GM21423 (cell line): ENCODE measurements at regions not wholly inside any gene's neighbourhood (a gene's known extent, or its start where the extent isn't known, plus 50 kb on each side); places are given as distances from the start of the nearest gene placed in this dataset.
A peak's percentile ranks its signal among the peaks of the same experiment; 100 is the strongest.
"Not testable (repeated sequence)": the region's sequence is repeated elsewhere in the genome, so short reads cannot be mapped to it uniquely, and the experiment has no call there.

Experiments used
- ATAC-seq: cut with Tn5 transposase; IDR thresholded peaks from one replicate; pipeline ENCODE4 v1.9.1; 2021; ENCODE audit warnings: mild to moderate bottlenecking, moderate library complexity; ENCODE audit not compliant: unreplicated experiment

DNA sequence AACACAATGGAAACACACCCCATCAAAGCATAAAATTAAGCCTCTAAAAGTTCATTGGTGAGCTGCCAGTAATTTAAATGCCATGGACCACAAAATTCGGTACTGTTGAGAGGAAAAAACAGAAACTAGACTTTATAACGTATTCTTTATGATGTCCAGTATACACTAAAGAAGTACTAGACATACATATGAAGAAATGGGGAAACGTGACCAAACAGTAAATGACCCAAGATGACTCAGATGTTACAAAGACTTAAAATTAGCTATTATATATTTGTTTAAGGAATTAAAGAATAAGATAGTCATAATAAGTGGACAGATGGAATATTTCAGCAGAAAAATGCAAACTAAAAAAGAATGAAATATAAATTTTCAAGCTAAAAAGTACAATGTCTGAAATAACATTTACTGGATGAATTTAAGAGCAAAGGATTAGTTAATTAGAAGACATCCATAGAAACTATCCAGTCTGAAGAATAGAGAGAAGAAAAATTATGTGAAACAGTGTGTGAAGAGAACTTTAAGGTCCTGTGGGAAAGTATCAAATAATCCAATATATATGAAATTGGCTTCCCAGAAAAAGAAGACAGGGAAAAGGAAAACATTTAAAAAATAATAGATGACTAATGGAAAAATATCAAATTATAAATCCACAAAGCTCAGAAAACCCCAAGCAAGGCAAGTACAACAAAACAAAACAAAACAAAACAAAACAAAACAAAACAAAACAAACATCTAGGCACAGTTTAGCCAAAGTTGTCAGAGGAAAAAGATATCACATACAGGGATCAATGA, 69.4 kb downstream of the SAMD9 start:
- ATAC-seq: no peak

- no peak for ATAC-seq
Measured at GRCh38 chr7:93047514-93048099, 70.2 kb downstream of the SAMD9 start.

DNA sequence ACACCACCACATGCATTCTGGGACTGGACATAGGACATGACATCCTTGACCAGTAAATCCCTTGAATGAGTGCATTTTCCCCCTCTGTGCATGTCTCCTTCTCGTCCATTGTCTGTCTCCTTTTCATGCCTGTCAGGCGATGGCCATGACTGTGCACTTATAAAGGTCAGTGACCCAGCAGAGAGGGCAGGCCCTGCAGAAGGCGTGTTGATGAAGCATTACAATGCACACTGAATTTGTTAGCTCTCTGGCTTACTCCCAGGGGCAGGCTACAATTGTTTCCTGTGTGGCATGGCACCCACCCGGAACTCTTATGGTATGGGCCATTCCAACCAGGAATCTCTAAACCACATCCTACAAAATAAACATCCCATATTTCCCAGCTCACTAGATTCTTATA, 71.1 kb downstream of the SAMD9 start:
- no peak for ATAC-seq

- no peak for ATAC-seq
Measured at GRCh38 chr7:93044147-93044810, 73.5 kb downstream of the SAMD9 start.

- ATAC-seq: no peak
Measured at GRCh38 chr7:93043385-93043985, 74.3 kb downstream of the SAMD9 start.

DNA sequence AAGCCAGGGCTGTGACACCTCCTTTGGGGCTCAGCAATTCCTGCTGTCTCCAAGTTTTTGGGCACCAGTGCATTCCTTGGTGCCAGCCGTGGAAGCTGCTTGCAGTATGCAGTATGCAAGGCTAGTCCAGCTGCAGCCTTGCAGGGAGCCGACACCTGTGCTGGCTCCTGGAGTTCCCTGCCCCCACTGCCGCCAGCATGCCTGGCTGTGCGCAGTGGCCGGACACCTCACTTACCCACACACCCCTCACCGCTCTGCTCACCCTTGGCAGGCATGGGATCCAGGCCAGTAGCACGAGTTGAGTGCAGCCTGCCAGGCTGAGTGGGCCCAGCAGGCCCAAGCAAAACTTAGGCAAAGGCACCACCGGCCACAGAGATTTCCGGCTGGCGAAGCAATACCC, 77.4 kb downstream of the SAMD9 start:
- ATAC-seq: no peak

DNA sequence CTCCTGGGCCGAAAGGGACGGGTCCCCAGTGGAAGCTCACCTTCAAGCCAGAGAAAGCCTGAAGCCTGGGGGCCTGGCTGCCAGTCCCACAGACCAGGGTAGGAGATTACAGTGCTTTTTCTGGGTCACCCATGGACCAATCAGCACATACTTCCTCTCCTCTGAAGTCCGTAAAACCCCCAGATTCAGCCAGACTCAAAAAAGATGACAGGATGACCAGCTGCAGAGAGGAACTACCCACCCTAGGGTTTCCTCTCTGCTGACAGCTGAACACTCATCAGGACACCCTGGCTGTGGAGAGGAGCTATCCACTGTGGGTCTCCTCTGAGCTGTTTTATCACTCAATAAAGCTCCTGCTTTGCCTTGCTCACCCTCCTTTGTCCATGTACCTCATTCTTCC, 78.0 kb downstream of the SAMD9 start:
- no peak for ATAC-seq

DNA sequence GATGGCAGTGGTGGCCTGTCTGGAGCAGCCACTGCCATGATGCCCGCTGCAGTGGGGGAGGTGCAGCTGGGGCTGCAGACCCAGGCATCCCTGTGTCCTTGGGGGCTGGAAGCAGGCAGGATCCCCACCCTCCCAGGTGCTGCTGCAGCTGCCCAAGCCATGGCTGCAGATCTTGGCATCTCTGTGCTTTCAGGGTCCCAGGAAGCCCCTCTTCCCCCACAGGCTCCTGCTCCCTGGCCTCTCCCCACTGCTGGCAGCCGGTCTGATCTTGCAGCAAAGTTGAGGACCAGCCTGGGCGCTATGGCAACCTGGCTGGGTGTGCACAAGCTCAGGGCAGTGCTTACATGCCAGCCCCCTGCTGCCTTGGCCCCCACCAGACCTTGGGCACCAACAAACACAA, 78.5 kb downstream of the SAMD9 start:
- ATAC-seq: no peak

GRCh38 chr7:93036807-93037206, 81.0 kb downstream of the SAMD9 start:
- peak; percentile 90 for ATAC-seq

GRCh38 chr7:93036149-93036640, 81.6 kb downstream of the SAMD9 start:
- ATAC-seq: no peak

GRCh38 chr7:93031795-93032194, 86.0 kb downstream of the SAMD9 start:
- no peak for ATAC-seq

GRCh38 chr7:93030605-93031225, 87.1 kb downstream of the SAMD9 start:
- no peak for ATAC-seq

GRCh38 chr7:93029056-93029455, 88.7 kb downstream of the SAMD9 start:
- ATAC-seq: no peak

DNA sequence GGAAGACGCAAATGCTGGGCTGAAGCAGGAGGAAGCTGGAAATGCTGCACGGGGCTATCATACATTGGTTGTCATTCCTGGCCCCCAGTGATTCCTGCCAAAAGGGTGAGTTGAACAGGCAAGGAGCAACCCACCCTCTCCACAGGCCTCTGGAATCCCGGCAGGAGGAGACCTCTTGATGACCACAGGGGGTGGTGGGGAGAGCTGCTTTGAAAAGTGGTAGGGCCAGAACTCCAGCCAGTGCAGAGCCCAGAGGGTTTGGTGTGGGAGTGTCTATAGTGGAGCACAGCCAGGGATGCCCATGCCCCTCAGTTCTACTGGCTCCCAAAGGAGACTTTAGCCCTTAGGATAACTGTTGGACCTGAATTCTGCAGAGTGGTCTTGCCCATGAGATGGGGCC, 89.2 kb downstream of the SAMD9 start:
- no peak for ATAC-seq

DNA sequence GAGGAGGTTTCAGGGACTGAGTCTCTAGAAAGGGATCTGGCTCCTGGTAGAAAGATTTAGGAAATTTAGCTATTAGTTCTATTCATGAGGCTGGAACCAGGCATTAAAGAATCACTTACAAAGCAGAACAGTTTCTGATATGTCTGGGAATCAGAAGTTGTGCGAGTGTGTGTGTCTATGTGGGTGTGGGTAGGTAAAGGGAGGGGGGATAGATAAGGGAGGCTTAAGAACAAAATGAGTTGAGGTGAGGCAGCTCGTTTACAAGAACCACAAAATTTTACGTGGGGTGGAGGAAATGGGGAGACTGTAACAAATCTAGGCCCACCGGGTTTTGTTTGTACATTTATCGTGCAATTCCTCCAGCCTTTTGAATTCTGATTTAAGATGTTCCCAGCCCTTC, 90.7 kb downstream of the SAMD9 start:
- ATAC-seq: no peak

DNA sequence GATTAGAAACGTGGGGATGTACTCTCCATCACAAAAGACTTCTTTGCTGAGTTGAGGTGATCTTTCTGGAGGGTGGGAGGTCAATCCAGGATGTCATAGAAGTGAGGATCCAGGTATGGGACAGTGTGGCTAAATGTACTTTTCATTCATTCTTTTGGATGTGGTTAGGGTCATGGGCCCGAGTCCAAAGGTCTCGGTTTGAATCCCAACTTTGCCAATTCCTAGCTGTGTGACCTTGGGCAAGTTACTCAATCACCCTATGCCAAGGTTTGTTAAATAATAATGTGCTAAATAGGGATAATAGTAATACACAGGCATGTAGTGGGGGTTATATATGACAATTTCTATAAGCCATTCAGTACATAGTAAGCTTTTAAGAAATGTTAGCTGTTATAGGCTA, 91.4 kb downstream of the SAMD9 start:
- ATAC-seq: no peak

GRCh38 chr7:93025389-93025788, 92.4 kb downstream of the SAMD9 start:
- no peak for ATAC-seq

- ATAC-seq: not testable (repeated sequence)
Measured at GRCh38 chr7:93022931-93023478, 94.8 kb downstream of the SAMD9 start.

DNA sequence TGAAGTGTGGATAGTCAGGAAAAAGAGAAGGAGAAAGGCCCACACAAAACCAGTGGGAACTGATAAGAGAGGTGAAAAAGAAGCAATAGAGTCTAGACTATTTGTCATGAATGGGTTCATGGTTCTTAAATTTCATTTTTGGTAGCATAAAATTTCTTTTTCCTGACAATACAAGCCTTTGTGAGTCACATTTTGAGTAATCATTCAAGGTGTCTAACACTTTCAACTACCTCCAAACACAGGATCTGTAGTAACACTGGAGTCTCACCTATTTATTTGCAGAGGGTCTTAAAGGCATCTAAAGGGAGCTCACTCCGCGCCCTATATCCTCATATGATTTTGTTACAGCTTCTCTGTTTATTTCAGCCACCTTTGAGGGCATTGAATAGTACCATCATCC, 96.0 kb downstream of the SAMD9 start:
- ATAC-seq: no peak

DNA sequence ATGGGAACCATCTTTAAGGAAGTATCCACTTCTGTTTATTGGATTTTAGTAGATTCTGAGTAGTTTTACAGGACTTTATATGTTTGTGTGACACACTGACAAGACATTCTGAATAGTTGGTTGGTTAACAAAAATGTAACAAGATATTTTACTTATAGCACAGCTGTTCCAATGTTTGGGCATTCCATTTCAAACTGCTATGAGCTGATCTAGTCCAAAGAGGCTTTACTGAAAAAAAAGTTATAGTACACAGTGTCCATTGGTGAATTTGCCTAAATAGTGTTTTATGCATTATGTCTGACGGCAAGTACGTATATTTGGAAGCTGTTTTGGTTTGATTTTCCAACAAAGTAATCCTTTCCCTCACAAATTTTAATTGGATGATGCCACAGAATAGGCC, 99.1 kb downstream of the SAMD9 start:
- no peak for ATAC-seq
